GM21423 (cell line): ENCODE measurements at regions not wholly inside any gene's neighbourhood (a gene's known extent, or its start where the extent isn't known, plus 50 kb on each side); places are given as distances from the start of the nearest gene placed in this dataset.

ENCODE experiments used
- ATAC-seq: cut with Tn5 transposase; IDR thresholded peaks from one replicate; pipeline ENCODE4 v1.9.1; 2021; ENCODE audit warnings: mild to moderate bottlenecking, moderate library complexity; ENCODE audit not compliant: unreplicated experiment

DNA sequence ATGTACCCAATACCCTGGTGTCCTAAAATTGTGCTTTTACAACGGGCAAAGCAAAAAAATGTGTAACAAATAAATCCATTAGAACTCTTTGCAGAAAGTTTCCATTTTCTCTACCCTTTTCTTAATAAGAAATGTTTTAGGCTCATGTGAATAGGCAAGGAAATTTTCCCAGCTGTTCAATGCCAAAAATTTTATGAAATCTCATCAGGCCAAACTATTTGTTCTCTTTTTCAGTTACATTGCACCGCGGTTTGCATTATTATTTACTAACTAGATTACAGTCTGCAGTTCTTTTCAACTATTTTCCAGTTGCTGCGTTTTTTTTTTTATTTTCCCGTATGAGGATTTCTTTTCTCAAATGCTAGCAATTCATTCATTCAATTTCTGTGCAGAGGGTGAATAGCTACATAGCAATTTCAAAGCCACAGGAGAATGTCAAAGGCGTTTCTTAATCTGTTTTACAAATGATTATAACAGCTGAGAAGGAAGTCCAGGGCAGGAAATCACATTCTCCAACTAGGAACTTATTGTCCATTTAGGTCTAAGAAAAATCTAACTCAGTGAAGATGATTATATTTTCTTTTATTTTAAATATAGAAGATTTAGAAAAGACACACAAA lies 367.5 kb upstream of the MMADHC start:
- no peak for ATAC-seq

DNA sequence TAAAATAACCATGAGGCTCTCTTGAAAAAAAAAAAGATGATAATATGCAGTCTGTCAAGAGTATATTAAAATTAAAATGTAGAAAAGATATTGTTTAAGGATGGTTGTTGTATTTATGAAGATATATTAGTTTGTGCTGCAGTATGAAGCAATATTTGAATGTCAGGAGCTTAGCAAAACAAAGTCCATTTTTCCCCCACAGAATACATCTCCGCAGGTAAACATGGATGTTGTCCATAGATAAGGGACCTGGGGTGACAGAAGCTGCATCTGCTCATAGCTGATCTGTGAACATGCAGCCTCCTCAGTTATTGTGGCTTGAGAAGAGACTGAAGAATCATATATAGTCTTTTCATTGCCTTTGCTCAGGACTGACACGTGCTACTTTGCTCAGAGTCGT lies 366.1 kb upstream of the MMADHC start:
- no peak for ATAC-seq

DNA sequence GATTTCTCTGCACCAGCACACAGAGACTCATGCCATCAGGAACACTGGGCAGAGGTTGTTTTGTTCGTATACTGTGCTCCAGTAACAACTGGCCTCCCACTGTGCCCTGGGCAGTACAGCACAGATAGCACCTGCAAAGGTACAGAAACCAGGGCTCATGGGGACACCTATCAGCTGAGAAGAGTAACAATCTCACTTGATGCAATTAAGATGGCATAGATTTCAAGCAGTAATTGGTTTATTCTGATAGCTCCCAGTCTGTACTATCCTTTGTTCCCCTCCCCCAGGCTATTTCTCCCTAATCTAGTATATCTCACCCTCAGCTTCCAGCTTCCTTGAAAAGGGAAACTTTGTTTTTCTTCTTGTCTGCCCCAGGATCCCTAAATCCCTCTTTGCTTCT lies 343.9 kb upstream of the MMADHC start:
- ATAC-seq, result no peak

DNA sequence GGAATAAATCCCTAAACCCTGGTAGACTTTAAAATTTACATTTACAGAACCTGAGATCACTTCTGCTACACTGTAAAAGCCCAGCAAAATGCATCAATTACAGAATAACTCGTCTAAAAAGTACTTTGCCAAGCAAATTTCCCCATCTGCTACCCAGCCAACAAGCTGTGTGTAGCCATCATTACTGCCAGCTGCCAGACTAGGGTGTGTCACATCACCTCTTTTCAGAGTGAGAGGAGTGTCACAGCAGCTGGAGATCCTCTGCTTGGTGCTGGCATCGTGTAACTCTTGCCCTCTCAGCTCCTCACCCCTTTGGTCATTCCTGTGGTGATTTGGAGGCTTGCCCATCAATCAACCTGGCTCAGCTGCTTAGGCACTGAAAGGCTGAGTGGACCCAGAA lies 340.4 kb upstream of the MMADHC start:
- ATAC-seq, result no peak

DNA sequence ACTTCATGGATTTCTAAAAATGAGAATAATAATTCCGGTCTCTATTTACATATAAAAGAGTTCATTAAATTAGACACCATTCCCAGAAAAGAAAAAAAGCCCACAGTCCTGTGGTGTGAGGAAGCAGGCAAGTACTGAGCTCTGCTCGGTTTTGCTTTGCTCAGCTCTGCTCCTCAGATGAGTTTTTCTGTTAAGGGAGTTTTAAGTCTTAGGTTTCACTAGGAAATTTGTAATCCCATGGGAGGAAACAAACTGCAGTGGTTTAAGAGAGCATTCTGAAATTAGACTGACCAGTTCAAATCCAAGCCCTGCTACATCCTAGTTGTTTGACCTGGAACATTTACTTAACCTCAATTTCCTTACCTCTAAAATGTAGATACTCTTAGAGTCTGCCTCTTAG lies 338.6 kb upstream of the MMADHC start:
- ATAC-seq, result no peak

DNA sequence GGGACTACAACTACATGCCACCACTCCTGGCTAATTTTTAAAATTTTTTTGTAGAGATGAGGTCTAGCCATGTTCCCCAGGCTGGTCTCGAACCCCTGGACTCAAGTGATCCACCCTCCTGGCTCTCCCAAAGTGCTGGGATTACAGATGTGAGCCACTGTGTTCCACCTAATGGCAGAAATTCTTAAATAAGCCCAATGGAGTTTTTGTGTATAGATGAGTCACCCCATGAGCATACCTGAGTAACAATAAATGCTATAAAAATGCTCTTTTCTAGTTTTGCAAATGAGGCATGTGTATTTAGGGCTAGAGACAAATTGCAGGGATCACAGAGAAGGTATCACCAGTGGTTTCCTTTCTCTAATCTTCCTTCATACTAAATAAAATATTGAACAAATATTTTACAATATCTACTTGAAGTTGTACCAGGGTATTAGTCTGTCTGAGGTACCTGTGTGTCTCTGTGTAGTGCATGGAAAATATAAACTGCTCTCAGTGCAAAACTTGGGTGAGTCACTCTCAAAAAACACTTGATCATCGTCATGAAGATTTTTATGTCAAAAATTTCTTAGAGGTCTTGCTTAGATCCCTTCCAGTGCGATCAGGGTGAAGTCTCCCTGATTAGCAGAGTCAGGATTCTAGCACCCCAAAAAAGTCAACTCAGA lies 337.1 kb upstream of the MMADHC start:
- ATAC-seq, result no peak

DNA sequence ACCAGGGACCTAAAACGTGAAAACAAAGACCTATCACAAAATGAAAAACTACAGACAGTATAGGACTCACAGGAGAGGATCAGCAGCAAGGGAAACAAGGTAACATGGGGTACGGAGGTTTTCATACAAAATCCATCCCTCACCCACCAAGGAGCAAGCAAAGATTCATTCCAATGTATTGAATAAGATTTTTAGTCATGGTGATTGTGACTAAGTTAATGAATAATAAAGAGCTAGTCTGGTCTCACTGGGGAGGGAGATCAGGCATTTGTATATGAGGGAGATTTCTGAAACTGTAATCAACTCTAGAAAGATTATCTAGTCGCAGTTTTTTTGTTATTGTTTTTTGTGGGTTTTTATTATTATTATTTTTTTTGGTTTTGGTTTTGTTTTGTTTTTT lies 336.5 kb upstream of the MMADHC start:
- no peak for ATAC-seq

DNA sequence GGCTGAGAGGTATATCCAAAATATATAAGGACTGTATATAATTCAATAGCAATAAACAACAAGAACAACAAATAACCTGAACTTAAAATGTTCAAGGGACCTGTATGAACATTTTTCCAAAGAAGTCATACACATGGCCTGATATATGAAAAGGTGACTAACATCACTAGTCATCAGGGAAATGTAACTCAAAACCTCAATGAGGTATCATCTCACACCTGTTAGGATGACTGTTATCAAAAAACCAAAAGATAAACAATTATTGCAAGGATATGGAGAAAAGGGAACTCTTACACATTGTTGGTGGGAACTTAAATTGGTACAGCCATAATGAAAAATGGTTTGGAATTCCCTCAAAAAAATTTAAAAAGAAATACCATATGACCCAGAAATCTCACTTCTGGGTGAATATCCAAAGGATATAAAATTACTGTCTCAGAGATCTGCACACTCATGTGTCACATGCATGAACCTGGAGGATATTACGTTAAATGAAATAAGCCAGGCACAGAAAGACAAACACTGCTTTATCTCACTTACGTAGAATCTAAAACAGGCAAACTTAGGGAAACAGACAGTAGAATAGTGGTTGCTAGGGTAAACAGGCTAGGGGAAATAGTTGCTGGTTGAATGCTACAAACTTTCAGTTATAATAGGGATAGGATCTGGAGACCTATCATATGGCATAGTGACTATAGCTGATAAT lies 334.5 kb upstream of the MMADHC start:
- ATAC-seq, result no peak

DNA sequence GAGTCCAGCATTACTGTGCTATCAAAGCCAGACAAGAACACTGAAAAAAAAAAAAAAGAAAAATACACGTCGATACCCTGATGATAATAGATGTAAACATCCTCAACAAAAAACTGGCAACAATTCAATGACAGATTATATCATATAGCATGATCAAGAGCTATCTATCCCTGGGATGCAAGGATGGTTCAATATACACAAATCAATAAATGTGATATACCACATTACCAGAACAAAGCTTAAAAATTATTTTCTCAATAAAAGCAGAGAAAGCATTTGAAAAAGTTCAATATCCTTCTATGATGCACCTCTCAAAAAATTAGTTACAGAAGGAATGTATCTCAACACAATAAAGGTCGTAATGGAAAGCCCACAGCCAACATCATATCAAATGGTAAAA lies 332.8 kb upstream of the MMADHC start:
- ATAC-seq, result no peak

DNA sequence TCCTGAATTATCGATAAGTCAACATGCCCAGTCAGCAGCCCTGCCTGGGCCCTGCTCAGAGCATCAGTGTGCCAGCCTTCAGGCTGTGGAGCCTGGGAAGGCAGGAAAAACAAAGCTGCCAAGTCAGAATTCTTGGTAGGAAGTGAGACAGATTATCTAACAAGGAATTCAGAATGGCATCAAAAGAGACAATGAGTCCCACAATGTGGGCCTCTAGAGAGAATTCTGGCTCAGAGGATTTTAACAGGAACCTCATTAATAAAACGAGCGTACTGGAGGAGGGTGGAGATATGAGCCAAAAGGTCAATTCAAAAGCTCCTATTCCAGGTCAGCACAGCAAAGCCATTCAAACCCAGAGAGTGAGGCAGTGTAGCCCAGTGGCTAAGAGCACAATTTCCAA lies 327.6 kb upstream of the MMADHC start:
- no peak for ATAC-seq

DNA sequence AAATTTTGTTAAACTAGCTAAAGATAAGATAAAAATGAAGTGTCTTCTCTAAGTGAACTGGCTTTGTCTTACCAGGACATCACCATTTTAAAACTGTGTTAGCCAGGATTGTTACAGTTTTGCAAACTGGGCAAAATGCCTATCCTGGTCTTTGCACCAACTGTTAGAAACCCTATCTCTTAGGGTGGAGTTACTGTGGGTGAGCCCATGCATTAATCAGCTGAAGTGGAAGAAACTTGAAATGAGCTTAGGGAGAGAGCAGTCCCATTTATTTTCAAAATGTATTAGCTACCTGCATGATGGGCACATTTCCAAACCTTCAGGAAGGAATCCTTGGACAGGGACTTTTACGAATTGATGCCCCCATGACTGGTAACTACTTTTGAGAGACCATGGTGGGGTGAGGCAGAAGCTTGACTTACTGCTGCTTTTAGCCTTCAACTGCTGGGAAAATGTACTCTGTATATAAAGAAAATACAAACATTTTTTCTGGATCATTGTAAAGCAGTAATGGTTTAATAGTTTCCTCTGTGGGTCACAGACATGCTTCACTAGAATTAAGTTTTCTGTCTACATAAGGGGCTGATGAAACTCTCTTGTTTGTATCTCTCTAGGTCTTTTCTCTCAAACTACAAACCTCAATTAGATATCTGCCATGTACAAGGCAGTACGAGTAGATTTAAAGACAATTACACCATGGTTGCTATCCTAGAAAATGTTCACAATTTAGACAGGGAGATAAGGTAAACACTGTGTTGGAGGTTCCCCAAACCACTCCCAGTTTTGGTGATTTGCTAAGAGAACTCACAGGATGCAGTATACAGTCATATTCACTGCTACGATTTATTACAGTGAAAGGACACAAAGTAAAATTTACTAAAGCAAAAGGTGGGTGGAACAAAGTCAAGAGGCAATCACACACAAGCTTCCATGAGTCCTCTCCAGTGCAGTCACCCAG lies 321.4 kb upstream of the MMADHC start:
- no peak for ATAC-seq

DNA sequence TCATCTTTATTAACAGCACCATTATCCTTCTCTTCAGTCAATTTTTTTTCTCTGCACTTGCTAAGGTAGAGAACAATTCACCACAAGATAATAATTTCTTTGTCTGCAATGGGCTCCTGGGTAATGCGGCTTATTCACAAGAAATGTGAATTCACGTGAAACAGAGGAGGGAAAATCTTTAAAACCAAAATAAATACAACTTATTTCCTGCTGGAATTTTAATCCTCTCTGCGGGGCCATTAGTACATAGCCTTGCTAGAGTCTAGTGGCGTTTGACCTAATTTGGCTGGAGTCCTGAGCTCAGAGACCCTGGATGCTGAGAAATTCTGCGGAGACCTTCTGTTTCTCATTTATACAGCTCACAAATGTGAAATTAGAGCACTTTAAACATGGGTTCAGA lies 319.3 kb upstream of the MMADHC start:
- ATAC-seq, result no peak

DNA sequence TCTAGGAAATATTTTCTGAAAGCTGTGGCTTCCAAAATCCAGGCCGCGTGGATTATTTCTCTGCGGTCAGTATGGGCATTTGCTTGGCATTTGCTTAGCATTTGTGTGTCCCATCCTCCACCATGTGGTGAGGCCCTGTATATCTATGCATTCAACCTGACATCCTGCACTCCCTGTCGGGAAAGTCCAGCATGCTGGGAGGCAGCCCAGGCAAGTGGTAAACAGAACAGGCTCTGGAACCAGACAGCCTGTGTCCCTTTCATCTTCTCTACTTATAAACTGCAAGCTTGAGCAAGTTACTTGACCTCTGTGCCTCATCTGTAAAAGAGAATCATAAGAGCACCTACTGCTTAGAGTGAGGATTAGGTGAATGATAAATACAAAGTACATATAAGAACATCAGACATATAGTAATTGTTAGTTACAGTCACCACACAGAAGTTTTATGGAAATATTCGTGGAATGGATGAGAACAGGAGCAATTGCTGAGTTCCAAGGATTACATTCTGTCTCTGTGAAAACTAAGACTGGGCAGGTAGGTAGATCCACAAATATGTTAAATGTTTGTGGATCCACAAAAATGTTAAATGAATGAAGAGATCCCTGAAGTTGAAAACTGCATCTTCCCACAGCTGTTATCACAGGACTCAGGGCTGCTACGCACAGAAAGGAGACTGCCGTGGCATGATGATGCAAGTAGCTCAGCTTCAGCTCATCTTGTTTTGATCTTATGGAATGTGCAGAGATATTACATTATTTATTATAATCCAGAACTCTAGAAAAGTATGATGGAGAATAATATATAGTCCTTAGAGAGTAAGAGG lies 317.0 kb upstream of the MMADHC start:
- no peak for ATAC-seq

DNA sequence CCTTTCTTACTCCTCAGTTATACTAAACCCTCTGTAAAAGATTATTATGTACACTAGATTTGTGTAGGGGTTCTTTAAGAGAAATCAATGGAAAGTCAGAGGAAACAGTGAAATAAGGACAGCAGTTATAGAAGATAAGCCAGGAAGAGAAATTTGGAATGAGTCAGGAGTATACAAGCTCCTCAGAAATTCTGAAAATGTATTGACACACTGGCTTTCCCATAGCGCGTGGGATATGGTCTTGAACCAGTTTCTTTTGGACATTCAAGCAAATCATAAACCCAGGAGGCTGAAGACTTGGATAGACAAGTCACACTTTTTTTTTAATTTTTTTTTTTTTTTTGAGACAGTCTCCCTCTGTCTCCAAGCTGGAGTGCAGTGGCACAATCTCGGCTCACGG lies 316.1 kb upstream of the MMADHC start:
- ATAC-seq, result no peak

DNA sequence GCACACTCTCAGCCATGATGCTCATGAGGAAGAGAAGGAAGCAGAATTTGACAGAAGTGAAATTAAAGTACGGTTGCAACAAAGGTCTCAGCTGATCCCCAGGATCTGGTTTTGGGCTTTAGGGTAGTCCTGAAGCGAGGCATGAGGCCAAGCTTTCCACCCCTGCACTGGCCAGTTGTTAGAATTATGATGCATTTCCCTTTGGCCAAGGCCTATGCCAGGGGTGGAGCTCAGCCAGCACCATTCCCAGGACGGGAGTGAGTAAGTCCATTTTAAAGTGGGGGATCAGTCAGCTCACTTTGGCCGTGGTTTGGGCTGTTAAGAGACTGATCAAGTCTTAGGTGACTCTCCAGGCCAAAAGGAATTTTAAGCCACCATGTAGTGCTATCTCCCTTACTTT lies 314.5 kb upstream of the MMADHC start:
- no peak for ATAC-seq

DNA sequence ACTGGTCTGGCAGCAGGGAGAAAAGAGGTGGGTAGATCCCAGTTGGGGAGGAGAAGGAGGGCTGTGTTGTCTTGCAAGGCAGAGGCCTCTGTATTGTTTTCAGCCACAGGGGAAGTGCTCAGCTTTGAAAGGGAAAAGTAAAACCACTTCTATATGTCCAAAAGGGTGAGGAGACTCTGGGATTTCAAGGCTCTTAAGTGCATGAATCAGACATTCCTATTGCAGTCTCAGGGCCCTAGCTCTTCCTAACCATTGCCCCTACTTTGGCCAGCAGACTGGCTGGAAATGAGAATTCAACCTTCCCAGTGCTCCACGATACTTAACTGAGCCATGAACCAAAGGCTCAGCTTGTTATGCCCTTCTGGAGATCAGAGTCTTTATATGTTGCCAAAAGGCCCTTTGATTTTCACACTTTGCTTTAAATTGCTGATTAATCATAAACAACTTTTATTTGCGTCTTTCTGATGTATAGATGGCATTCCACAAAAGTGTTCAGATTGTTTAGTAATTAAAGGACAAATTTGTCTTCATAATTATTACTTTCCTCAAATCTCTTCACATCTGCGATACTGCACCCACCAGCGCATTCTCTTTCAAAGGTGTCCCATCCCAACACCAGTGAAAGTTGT lies 313.8 kb upstream of the MMADHC start:
- no peak for ATAC-seq

DNA sequence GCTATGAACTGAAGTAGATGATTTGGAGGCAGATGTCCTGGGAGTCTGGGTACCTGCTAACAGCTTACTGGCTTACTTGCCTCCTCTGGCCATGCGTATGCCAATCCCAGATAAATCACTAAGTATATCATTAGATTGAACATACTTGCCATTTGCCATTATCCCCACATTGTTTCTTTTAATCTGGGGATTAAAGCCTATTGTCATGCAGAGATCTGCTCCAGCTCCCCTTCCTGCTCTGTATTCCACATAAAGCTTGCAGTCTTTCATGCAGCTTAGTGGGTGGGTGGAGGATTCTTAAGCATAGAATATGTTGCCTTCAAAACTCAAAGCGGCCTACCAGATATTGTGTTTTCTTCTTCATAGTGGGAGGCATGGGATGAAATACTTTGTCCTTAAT lies 311.8 kb upstream of the MMADHC start:
- no peak for ATAC-seq

DNA sequence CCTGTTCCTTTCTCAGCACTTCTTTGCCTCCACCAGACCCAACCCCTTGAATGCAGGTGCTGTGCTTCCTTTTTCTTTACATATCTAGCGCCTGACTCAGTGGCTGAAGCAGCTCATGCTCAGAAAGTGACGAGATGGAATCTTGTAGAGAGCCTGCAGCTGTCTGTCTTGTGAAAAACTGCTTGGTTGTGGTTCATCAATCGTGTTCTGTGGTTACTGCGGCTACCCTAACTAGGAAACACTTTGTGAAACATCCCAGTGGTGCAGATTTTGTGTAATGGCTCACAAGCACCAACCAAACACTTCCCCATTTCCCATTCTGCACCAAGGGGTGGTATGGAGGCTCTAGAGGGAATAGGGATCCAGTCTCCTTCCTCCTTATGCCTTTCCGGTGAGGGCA lies 307.2 kb upstream of the MMADHC start:
- ATAC-seq, result no peak

DNA sequence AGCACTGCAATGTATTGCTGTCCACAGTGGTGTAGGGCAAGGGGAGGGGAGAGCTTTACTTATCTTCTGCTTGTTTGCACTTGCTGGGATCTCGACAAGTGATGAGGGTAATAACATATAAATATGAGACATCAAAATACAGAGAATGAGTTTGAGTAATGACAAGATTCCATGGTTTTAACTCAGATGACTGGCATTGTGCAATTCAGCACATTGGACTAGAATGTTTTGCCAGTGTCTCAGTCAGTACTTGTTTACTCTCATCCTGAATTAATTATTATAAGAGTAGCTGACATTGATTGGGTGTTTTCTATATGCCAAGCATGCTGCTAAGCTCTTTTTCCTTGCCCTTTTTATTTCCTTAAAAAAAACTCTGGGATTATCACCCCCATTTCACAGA lies 306.7 kb upstream of the MMADHC start:
- no peak for ATAC-seq

DNA sequence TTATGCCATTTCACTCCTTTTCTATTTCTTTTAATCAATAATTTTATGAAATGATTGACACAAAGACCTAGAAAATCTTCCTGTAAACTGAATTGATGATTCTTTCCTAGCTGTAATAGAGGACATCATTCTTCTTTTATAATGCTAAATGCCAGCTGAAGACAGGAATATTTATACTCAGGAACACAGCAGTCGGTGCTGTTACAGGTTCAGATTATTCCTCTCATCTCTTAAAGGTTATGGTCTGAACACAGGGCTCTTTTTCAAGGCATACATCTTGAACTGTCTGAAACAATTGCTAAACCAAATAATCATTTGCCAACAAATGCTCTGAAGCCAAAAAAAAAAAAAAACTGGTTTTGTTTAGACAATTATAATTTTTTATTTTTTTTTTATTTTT lies 305.0 kb upstream of the MMADHC start:
- ATAC-seq, result no peak
